HCT116 (cell line): ENCODE measurements at regions not wholly inside any gene's neighbourhood (a gene's known extent, or its start where the extent isn't known, plus 50 kb on each side); places are given as distances from the start of the nearest gene placed in this dataset.

Source experiments
- ATAC-seq: fragments of 200-7000 bp; cut with Tn5 transposase; 2 replicates; pipeline ENCODE4 v1.9.1; 2020; ENCODE audit warnings: mild to moderate bottlenecking, moderate library complexity
- BruUV-seq: library from RNA; stranded (reverse); fragments of 400-500 nt; replicated peaks from 2 replicates; lab custom pipeline; 2021; lab: Mats Ljungman, UMichigan
- CTCF ChIA-PET: fragments of 300-600 bp; sonication (Branson Sonifier 250); formaldehyde crosslinking; loops from one replicate; lab custom pipeline; 2021; ENCODE audit warnings: antibody characterized with exemption; lab: Charles Lee
- POLR2A ChIA-PET: fragments of 300-600, 350-600 bp; sonication (Branson Sonifier 250); formaldehyde crosslinking; loops from one replicate; lab custom pipeline; 2021; ENCODE audit warnings: antibody characterized with exemption; lab: Charles Lee
- RAD21 ChIA-PET, 2 experiments: fragments of 300-600 bp; sonication (Branson Sonifier 250); formaldehyde crosslinking; loops; one replicate each; lab custom pipeline; 2023; ENCODE audit warnings: low total read pairs in 2 of 2; ENCODE audit not compliant: uncharacterized antibody in 2 of 2, unreplicated experiment in 2 of 2, low non-redundant PET in 1 of 2; lab: Charles Lee
- DNase-seq: peaks from one replicate; pipeline ENCODE4 v3.0.0-alpha.2; 2010; ENCODE audit warnings: low read depth, low spot score
- H2AFZ ChIP-seq: fragments of 200-600 bp; shearing (Covaris generic), sonication (generic); 2 replicates; pipeline ENCODE4 v1.6.1; 2017; ENCODE audit warnings: low read depth, mixed run types, mixed read lengths, antibody characterized with exemption, low read length; ENCODE audit not compliant: poor library complexity, severe bottlenecking
- H3K27ac ChIP-seq: 2 replicates; pipeline ENCODE4 v1.5.1; 2012; ENCODE audit warnings: low read depth, low read length
- H3K27me3 ChIP-seq: fragments of 200-600 bp; sonication (generic); 2 replicates; pipeline ENCODE4 v1.6.1; 2016; ENCODE audit warnings: mixed run types, low read length, mixed read lengths; ENCODE audit not compliant: insufficient read depth
- H3K36me3 ChIP-seq, 2 experiments: fragments of 200-500 bp in 1 of 2; fragments of 200-600 bp in 1 of 2; sonication (Bioruptor generic) in 1 of 2; sonication (generic) in 1 of 2; 2 replicates each; pipeline versions ENCODE4 v1.5.1 to v1.6.1; 2014 to 2016; ENCODE audit warnings: low read length in 2 of 2, inconsistent platforms in 1 of 2, mixed read lengths in 1 of 2, mixed run types in 1 of 2; ENCODE audit not compliant: insufficient read depth in 2 of 2, control insufficient read depth in 1 of 2
- H3K4me1 ChIP-seq, 2 experiments: fragments of 200-600 bp in 1 of 2; sonication (generic) in 1 of 2; 2 replicates each; pipeline versions ENCODE4 v1.5.1 to v1.6.1; 2012 to 2017; ENCODE audit warnings: low read length in 2 of 2, inconsistent platforms in 1 of 2, mild to moderate bottlenecking in 1 of 2, mixed read lengths in 1 of 2, mixed run types in 1 of 2, moderate library complexity in 1 of 2; ENCODE audit not compliant: insufficient read depth in 2 of 2, control insufficient read depth in 1 of 2
- H3K4me2 ChIP-seq: fragments of 200-600 bp; sonication (generic); 2 replicates; pipeline ENCODE4 v1.6.1; 2017; ENCODE audit warnings: mixed run types, low read length, mixed read lengths
- H3K4me3 ChIP-seq, 2 experiments: fragments of 200-600 bp in 1 of 2; sonication (generic) in 1 of 2; replicated peaks in 1 of 2; 2 replicates each; pipeline ENCODE4 v1.5.1; 2011 to 2016; ENCODE audit warnings: low read length in 2 of 2, control low read depth in 1 of 2, low read depth in 1 of 2, mild to moderate bottlenecking in 1 of 2, mixed read lengths in 1 of 2, mixed run types in 1 of 2
- H3K79me2 ChIP-seq: fragments of 200-600 bp; sonication (generic); 2 replicates; pipeline ENCODE4 v1.6.1; 2017; ENCODE audit warnings: mild to moderate bottlenecking, mixed run types, low read length, moderate library complexity, mixed read lengths; ENCODE audit not compliant: insufficient read depth
- H3K9ac ChIP-seq: fragments of 200-600 bp; sonication (generic); 2 replicates; pipeline ENCODE4 v1.6.1; 2016; ENCODE audit warnings: low read length, mixed read lengths
- H3K9me2 ChIP-seq: fragments of 200-600 bp; sonication (generic), shearing (Covaris generic); 2 replicates; pipeline ENCODE4 v1.6.1; 2017; ENCODE audit warnings: mixed run types, mild to moderate bottlenecking, moderate library complexity; ENCODE audit not compliant: insufficient read depth
- H3K9me3 ChIP-seq, 2 experiments: fragments of 200-500 bp in 1 of 2; fragments of 200-600 bp in 1 of 2; sonication (Bioruptor generic) in 1 of 2; sonication (generic) in 1 of 2; 2 replicates each; pipeline ENCODE4 v1.6.1; 2014 to 2017; ENCODE audit warnings: low read length in 2 of 2, mixed read lengths in 2 of 2, inconsistent platforms in 1 of 2, low read depth in 1 of 2, mild to moderate bottlenecking in 1 of 2, mixed run types in 1 of 2, moderate library complexity in 1 of 2; ENCODE audit not compliant: control insufficient read depth in 1 of 2, insufficient read depth in 1 of 2
- H4K20me1 ChIP-seq: fragments of 200-600 bp; sonication (generic), shearing (Covaris generic); 2 replicates; pipeline ENCODE4 v1.6.1; 2017; ENCODE audit warnings: mixed run types, mild to moderate bottlenecking, moderate library complexity; ENCODE audit not compliant: insufficient read depth
- CBX3 ChIP-seq: IDR thresholded peaks from 2 replicates; pipeline ENCODE4 v1.6.1; 2012; ENCODE audit warnings: low read depth
- CEBPB ChIP-seq: IDR thresholded peaks from 2 replicates; pipeline ENCODE4 v1.6.1; 2012; ENCODE audit warnings: low read depth
- EGR1 ChIP-seq: IDR thresholded peaks from 2 replicates; pipeline ENCODE4 v1.6.1; 2012; ENCODE audit warnings: low read depth
- EZH2 ChIP-seq: fragments of 200-600 bp; sonication (generic); IDR thresholded peaks from 2 replicates; pipeline ENCODE4 v1.6.1; 2017; ENCODE audit warnings: antibody characterized with exemption, mixed run types
- EZH2phosphoT487 ChIP-seq: fragments of 200-600 bp; IDR thresholded peaks from 2 replicates; pipeline ENCODE4 v1.6.1; 2018; ENCODE audit warnings: antibody characterized with exemption, borderline replicate concordance
- FOSL1 ChIP-seq: IDR thresholded peaks from 2 replicates; pipeline ENCODE4 v1.6.1; 2012; ENCODE audit warnings: low read depth
- JUND ChIP-seq: IDR thresholded peaks from 2 replicates; pipeline ENCODE4 v1.6.1; 2012
- SIN3A ChIP-seq: IDR thresholded peaks from 2 replicates; pipeline ENCODE4 v1.6.1; 2012; ENCODE audit warnings: low read depth
- SP1 ChIP-seq: IDR thresholded peaks from 2 replicates; pipeline ENCODE4 v1.6.1; 2012; ENCODE audit warnings: low read depth
- SRF ChIP-seq: IDR thresholded peaks from 2 replicates; pipeline ENCODE4 v1.6.1; 2012; ENCODE audit warnings: low read depth
- TCF7L2 ChIP-seq: IDR thresholded peaks from 2 replicates; pipeline ENCODE4 v1.7.0; 2011; ENCODE audit warnings: borderline replicate concordance, inconsistent platforms; ENCODE audit not compliant: insufficient read depth, insufficient read length; ENCODE audit errors: extremely low read depth
- ZFX ChIP-seq: fragments of 450-650 bp; IDR thresholded peaks from 2 replicates; pipeline ENCODE4 v1.6.1; 2017
- ZNF274 ChIP-seq: fragments of 200-500 bp; sonication (Bioruptor generic); IDR thresholded peaks from 2 replicates; pipeline ENCODE4 v1.6.1; 2014; ENCODE audit warnings: mild to moderate bottlenecking, low read depth, low read length, inconsistent platforms
- intact Hi-C: fragments of 100-400 bp; cut with micrococcal nuclease; formaldehyde crosslinking; loops from 2 replicates; pipeline ENCODE4 v1.10.0; 2022
- TF ChIP-seq, protein P1 (sequence below), 3 experiments: fragments of 200-600 bp in 1 of 3; sonication (generic) in 1 of 3; IDR thresholded peaks in 2 of 3; conservative IDR thresholded peaks in 1 of 3; 2 replicates each; pipeline ENCODE4 v1.5.1; 2012 to 2017; ENCODE audit warnings: low read depth in 2 of 3, low read length in 2 of 3, antibody characterized with exemption in 1 of 3, borderline replicate concordance in 1 of 3, control low read depth in 1 of 3, mild to moderate bottlenecking in 1 of 3, mixed read lengths in 1 of 3, mixed run types in 1 of 3, moderate library complexity in 1 of 3; ENCODE audit not compliant: insufficient read depth in 1 of 3
- TF ChIP-seq, protein P2 (sequence below): IDR thresholded peaks from 2 replicates; pipeline ENCODE4 v1.6.1; 2011; ENCODE audit warnings: mild to moderate bottlenecking, low read length, moderate library complexity; ENCODE audit not compliant: insufficient replicate concordance; ENCODE audit errors: extremely low read depth
- TF ChIP-seq, protein P3 (sequence below): IDR thresholded peaks from 2 replicates; pipeline ENCODE4 v1.6.1; 2012

DNA sequence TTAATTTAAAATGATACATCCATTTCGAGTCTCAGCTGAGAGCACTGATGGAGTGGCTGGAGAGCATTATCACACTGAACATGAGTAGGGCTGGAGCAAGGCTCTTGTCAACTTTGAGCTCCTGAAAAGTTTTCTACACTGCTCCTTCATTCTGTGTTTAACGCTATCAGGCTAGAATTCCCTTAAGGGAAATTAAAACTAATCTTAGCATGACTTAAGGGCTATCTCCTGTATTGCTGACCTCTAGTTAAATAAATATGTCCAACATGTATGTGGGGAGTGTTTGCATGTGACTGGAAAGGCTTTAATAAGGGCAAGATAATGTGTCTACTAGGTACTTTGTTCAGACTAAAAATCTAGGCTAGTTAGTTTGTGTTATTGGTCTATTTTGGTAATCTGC, 116.7 kb upstream of the CAND1 start (continued):
- TF ChIP-seq SP1 (no peak), EGR1 (no peak), FOSL1 (no peak)
- TF ChIP-seq, protein P1, sequence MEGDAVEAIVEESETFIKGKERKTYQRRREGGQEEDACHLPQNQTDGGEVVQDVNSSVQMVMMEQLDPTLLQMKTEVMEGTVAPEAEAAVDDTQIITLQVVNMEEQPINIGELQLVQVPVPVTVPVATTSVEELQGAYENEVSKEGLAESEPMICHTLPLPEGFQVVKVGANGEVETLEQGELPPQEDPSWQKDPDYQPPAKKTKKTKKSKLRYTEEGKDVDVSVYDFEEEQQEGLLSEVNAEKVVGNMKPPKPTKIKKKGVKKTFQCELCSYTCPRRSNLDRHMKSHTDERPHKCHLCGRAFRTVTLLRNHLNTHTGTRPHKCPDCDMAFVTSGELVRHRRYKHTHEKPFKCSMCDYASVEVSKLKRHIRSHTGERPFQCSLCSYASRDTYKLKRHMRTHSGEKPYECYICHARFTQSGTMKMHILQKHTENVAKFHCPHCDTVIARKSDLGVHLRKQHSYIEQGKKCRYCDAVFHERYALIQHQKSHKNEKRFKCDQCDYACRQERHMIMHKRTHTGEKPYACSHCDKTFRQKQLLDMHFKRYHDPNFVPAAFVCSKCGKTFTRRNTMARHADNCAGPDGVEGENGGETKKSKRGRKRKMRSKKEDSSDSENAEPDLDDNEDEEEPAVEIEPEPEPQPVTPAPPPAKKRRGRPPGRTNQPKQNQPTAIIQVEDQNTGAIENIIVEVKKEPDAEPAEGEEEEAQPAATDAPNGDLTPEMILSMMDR (IDR thresholded peaks at IDR 0.05 in 2 of 3, conservative IDR thresholded peaks at IDR 0.05 in 1 of 3; ENCODE audit: borderline replicate concordance in 1 of 3, insufficient read depth in 1 of 3, low read depth in 2 of 3, low read length in 2 of 3) = no peak

DNA sequence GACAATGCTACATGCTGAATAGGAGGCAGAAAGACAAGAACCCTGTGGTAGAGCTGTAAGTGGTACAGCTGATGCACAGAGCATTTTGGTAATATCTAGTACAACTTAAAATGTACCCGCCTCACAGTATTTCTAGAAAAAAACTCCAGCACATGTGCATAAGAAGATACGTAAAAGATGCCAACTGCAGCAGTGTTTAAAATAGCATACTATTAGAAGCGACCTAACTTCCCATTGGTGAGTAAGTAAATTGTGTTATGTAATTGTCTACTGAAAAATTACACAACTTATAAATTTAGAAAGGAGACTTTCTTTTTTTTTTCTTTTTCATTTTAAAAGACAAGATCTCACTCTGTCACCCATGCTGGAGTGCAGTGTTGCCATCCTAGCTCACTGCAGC, 114.3 kb upstream of the CAND1 start:
- Histone ChIP-seq H3K9me3 (no peaks in the 10 kb centered on the region), H3K9me2 (no peaks in the 10 kb centered on the region), H3K4me2 (no peak overlapping the region), H4K20me1 (no peaks in the 10 kb centered on the region), H3K4me3 (no peak overlapping the region), H3K79me2 (no peaks in the 10 kb centered on the region), H3K27me3 (peaks cover 25% of the 10 kb centered on the region; the same call in 1 of the 2 replicates), H3K9ac (no peak overlapping the region), H3K36me3 (no peaks in the 10 kb centered on the region), H3K27ac (no peak overlapping the region), H2AFZ (no peak overlapping the region), H3K4me1 (no peaks in the 10 kb centered on the region)
- no TSS peak for BruUV-seq
- DNase-seq (no peak), ATAC-seq (no peak)
- RAD21 ChIA-PET = no interaction called here
- CTCF ChIA-PET = no interaction called here
- intact Hi-C loops = no loop called here
- POLR2A ChIA-PET = no interaction called here
- TF ChIP-seq ZFX = no peak
- TF ChIP-seq EZH2phosphoT487 = no peak
- TF ChIP-seq EGR1 = no peak
- TF ChIP-seq SP1 = no peak
- TF ChIP-seq SIN3A = no peak
- no peak for TF ChIP-seq CEBPB
- TF ChIP-seq, protein P2, sequence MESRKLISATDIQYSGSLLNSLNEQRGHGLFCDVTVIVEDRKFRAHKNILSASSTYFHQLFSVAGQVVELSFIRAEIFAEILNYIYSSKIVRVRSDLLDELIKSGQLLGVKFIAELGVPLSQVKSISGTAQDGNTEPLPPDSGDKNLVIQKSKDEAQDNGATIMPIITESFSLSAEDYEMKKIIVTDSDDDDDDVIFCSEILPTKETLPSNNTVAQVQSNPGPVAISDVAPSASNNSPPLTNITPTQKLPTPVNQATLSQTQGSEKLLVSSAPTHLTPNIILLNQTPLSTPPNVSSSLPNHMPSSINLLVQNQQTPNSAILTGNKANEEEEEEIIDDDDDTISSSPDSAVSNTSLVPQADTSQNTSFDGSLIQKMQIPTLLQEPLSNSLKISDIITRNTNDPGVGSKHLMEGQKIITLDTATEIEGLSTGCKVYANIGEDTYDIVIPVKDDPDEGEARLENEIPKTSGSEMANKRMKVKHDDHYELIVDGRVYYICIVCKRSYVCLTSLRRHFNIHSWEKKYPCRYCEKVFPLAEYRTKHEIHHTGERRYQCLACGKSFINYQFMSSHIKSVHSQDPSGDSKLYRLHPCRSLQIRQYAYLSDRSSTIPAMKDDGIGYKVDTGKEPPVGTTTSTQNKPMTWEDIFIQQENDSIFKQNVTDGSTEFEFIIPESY = no peak
- TF ChIP-seq ZNF274 = no peak
- TF ChIP-seq, protein P1 (IDR thresholded peaks at IDR 0.05 in 2 of 3, conservative IDR thresholded peaks at IDR 0.05 in 1 of 3; ENCODE audit: borderline replicate concordance in 1 of 3, insufficient read depth in 1 of 3, low read depth in 2 of 3, low read length in 2 of 3) = no peak
- no peak for TF ChIP-seq CBX3
- TF ChIP-seq, protein P3, sequence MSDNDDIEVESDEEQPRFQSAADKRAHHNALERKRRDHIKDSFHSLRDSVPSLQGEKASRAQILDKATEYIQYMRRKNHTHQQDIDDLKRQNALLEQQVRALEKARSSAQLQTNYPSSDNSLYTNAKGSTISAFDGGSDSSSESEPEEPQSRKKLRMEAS = no peak
- TF ChIP-seq SRF = no peak
- no peak for TF ChIP-seq TCF7L2
- TF ChIP-seq FOSL1 = no peak
- no peak for TF ChIP-seq JUND
- TF ChIP-seq EZH2 = no peak
- TF ChIP-seq, all 23 proteins: peak for 0
